Activated naive CD8-positive, alpha-beta T cell treated with anti-CD3 and anti-CD28 coated beads for 36 hours (primary cell): ENCODE measurements at regions not wholly inside any gene's neighbourhood (a gene's known extent, or its start where the extent isn't known, plus 50 kb on each side); places are given as distances from the start of the nearest gene placed in this dataset.

Experiments
- DNase-seq: peaks from one replicate; pipeline ENCODE4 v3.0.0; 2021
- H3K27ac Mint-ChIP-seq: one replicate; pipeline ENCODE4 v1.8.0; 2022; ENCODE audit warnings: mild to moderate bottlenecking, moderate library complexity, mixed read lengths
- H3K27me3 Mint-ChIP-seq: one replicate; pipeline ENCODE4 v1.8.0; 2022; ENCODE audit warnings: mild to moderate bottlenecking, mixed read lengths
- H3K36me3 Mint-ChIP-seq: one replicate; pipeline ENCODE4 v1.8.0; 2021; ENCODE audit warnings: mild to moderate bottlenecking, mixed read lengths
- H3K4me1 Mint-ChIP-seq: one replicate; pipeline ENCODE4 v1.8.0; 2021; ENCODE audit warnings: mixed read lengths
- H3K4me3 Mint-ChIP-seq: one replicate; pipeline ENCODE4 v1.8.0; 2022; ENCODE audit warnings: mild to moderate bottlenecking, moderate library complexity, mixed read lengths
- H3K9me3 Mint-ChIP-seq: one replicate; pipeline ENCODE4 v1.8.0; 2022; ENCODE audit warnings: mixed read lengths

GRCh38 chr4:98210281-98210680, 50.9 kb upstream of the RAP1GDS1 start:
- no peak for DNase-seq

DNA sequence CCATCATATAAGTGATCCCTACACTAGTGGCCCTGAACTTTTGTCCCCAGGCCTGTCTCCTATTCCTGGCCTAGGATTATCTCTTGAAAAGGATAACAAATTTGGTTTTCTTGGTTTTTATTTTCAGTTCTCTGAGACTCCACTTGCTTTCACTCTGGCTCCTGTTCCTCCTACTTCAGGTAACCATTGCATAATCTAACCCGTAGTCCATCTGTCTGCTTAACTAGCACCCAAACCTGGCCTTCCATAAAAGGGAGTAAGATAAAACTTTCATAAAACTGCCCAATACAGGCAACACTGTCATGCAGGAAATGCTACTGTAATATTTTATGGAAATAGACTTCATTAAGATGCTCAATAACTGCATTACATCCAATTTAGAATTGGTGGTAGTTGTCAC, 52.1 kb upstream of the RAP1GDS1 start:
- Mint-ChIP-seq H3K4me1 (peaks cover 2% of the 10 kb centered on the region), H3K27me3 (no peaks in the 10 kb centered on the region), H3K27ac (no peak overlapping the region), H3K9me3 (no peaks in the 10 kb centered on the region), H3K4me3 (no peak overlapping the region), H3K36me3 (no peaks in the 10 kb centered on the region)
- DNase-seq, result no peak

More at GRCh38 chr4:98210281-98210680, 50.9 kb upstream of the RAP1GDS1 start:
- no peaks in the 10 kb centered on the region for H3K27me3 Mint-ChIP-seq
- H3K4me3 Mint-ChIP-seq, result no peak overlapping the region
- H3K9me3 Mint-ChIP-seq, result no peaks in the 10 kb centered on the region
- H3K36me3 Mint-ChIP-seq, result no peaks in the 10 kb centered on the region
- peaks cover 2% of the 10 kb centered on the region for H3K4me1 Mint-ChIP-seq
- H3K27ac Mint-ChIP-seq, result no peak overlapping the region

DNA sequence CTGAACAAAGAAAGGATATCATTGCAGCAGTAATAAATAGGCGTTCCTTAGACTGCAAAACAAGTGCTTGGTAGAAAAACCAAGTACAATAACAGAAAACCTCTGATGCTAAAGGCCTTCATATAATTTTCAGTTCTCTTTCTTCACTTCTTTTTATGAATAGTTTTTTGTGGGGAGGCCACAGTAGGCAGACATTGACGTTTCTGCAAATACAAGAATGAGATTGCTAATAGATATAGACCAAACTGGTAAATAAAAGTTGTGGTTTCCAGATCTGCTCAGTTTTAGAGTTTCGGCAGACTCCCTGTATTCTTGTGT, 57.0 kb upstream of the RAP1GDS1 start:
- Mint-ChIP-seq H3K36me3 (peaks cover 9% of the 10 kb centered on the region), H3K27me3 (no peaks in the 10 kb centered on the region), H3K27ac (peak overlapping the region; percentile 93), H3K9me3 (peaks cover 5% of the 10 kb centered on the region), H3K4me1 (peaks cover 17% of the 10 kb centered on the region), H3K4me3 (peak overlapping the region; percentile 62)
- no peak for DNase-seq

GRCh38 chr4:98203332-98204235, 57.6 kb upstream of the RAP1GDS1 start:
- Mint-ChIP-seq H3K27ac (peak overlapping the region; percentile 93), H3K4me3 (peak overlapping the region; percentile 62)
- DNase-seq, result peak; percentile 7

GRCh38 chr4:98202907-98203306, 58.3 kb upstream of the RAP1GDS1 start:
- peak overlapping the region; percentile 93 for H3K27ac Mint-ChIP-seq
- peaks cover 7% of the 10 kb centered on the region for H3K9me3 Mint-ChIP-seq

More at GRCh38 chr4:98203332-98204235, 57.6 kb upstream of the RAP1GDS1 start:
- peaks cover 9% of the 10 kb centered on the region for H3K36me3 Mint-ChIP-seq
- no peaks in the 10 kb centered on the region for H3K27me3 Mint-ChIP-seq
- peaks cover 17% of the 10 kb centered on the region for H3K4me1 Mint-ChIP-seq
- peaks cover 5% of the 10 kb centered on the region for H3K9me3 Mint-ChIP-seq

DNA sequence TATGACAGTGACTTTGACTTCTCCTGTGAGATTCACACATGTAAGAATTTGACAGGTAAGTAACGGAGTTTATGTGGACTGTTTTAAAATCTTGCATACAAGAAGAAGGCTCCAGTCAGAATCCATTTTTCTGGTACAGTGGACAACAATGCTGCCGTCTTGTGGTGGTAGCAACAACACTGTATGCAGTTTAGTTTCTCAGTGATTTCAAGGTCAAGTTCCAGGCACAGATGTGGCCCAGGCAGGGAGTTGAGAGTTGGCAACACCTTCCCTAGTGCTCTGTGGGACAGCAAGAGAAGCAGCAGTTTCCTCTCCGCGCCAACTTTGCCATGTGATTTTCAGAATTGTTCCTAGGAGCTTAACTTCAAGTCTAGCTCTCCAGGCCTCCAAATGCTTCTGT, 56.0 kb upstream of the STPG2 start:
- Mint-ChIP-seq H3K9me3 (peaks cover 28% of the 10 kb centered on the region), H3K27me3 (no peaks in the 10 kb centered on the region), H3K36me3 (peaks cover 17% of the 10 kb centered on the region), H3K4me1 (peaks cover 16% of the 10 kb centered on the region), H3K4me3 (no peak overlapping the region), H3K27ac (no peak overlapping the region)
- DNase-seq, result no peak

More at GRCh38 chr4:98202907-98203306, 58.3 kb upstream of the RAP1GDS1 start:
- Mint-ChIP-seq H3K27me3 (no peaks in the 10 kb centered on the region), H3K36me3 (peaks cover 13% of the 10 kb centered on the region), H3K4me3 (no peak overlapping the region), H3K4me1 (peaks cover 17% of the 10 kb centered on the region)
- DNase-seq, result no peak

DNA sequence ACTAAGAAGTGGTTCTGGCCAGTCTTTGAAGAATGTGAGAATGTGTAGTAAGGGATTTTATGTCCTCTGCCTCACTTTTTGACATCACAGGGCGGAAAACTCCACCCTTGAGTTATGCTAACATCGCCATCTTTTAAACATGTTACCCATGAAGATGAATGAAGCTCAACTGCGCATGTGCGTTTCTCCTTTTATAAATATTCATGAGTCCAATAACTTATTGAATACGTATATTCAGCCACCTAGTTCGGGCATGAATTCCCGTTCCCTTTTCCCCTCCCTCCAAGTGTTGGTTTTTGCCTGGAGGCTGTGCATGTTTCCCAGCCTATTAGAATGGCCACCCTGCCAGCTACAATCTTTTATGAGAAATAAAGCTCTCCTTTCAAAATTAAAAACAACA, 51.7 kb upstream of the STPG2 start:
- Mint-ChIP-seq H3K9me3 (peaks cover 41% of the 10 kb centered on the region), H3K4me3 (no peak overlapping the region), H3K27me3 (no peaks in the 10 kb centered on the region), H3K4me1 (no peaks in the 10 kb centered on the region), H3K36me3 (peaks cover 13% of the 10 kb centered on the region), H3K27ac (no peak overlapping the region)
- no peak for DNase-seq

DNA sequence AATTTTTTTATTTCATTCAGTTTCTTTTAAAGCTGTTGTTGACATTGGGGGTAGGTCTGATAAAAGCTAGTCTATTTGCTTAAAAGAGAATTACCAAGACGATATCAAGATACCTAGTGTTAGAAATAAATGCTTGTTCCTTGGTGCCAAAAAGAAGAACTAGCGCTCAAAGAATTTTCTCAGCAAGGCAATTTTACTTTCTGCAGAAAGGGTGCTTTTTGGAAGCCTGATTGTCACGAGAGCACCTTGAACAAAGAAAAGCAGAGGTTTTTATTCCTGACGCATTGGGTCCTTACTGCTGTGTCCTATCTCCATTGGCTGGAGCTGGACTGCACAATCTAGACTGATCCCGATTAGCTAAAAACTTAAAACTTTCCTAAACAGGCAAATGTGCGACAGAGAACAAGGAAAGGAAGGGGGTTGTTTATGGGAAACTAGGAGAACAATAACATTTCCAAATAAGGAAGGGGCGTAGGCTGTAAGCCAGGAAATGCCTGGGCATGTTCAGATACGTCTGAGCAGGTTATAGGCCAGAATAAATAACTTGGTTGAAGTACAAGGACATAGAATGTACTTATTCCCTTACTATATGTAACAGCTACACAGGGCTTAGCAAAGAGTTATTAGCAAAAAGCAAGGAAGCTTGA, 50.3 kb upstream of the STPG2 start:
- peaks cover 42% of the 10 kb centered on the region for H3K9me3 Mint-ChIP-seq
- H3K27ac Mint-ChIP-seq, result no peak overlapping the region
- H3K27me3 Mint-ChIP-seq, result no peaks in the 10 kb centered on the region
- no peaks in the 10 kb centered on the region for H3K4me1 Mint-ChIP-seq
- DNase-seq, result no peak
- peaks cover 13% of the 10 kb centered on the region for H3K36me3 Mint-ChIP-seq
- H3K4me3 Mint-ChIP-seq, result no peak overlapping the region
